ENCODE measurements at regions not wholly inside any gene's neighbourhood (a gene's known extent, or its start where the extent isn't known, plus 50 kb on each side); places are given as distances from the start of the nearest gene placed in this dataset.

DNA sequence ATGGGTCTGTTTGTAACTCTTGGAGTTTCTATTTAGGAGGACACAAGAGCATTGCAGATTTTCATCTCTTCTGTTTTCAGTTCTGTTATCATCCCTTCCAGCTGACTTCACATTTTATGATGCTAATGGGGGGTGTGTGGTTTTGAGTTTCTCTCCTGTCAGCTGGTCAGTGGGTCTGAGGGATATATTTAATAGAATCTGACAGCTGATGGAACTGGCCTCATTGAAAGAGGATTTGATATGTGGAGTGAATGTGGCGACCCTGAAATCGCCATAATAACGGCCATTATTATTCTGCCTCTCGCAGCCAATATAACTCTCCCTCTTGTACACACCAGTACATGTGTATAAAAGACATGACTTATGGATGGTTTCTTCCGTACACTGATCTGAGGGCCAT lies 128.1 kb downstream of the SALL1 start:
- TF ChIP-seq, protein P1, sequence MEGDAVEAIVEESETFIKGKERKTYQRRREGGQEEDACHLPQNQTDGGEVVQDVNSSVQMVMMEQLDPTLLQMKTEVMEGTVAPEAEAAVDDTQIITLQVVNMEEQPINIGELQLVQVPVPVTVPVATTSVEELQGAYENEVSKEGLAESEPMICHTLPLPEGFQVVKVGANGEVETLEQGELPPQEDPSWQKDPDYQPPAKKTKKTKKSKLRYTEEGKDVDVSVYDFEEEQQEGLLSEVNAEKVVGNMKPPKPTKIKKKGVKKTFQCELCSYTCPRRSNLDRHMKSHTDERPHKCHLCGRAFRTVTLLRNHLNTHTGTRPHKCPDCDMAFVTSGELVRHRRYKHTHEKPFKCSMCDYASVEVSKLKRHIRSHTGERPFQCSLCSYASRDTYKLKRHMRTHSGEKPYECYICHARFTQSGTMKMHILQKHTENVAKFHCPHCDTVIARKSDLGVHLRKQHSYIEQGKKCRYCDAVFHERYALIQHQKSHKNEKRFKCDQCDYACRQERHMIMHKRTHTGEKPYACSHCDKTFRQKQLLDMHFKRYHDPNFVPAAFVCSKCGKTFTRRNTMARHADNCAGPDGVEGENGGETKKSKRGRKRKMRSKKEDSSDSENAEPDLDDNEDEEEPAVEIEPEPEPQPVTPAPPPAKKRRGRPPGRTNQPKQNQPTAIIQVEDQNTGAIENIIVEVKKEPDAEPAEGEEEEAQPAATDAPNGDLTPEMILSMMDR (conservative IDR thresholded peaks at IDR 0.05; ENCODE audit: low read length): no peak
- no peak for TF ChIP-seq EZH2phosphoT487 (IDR thresholded peaks at IDR 0.05; ENCODE audit: borderline replicate concordance, low read depth, low read length)
